CD14-positive monocyte (primary cell): ENCODE measurements at regions not wholly inside any gene's neighbourhood (a gene's known extent, or its start where the extent isn't known, plus 50 kb on each side); places are given as distances from the start of the nearest gene placed in this dataset.

Source experiments
- DNase-seq, 3 donors: peaks; one replicate each; pipeline ENCODE4 v3.0.0-alpha.2; 2011 to 2022
- H2AFZ ChIP-seq: 2 replicates; pipeline ENCODE4 v1.6.0; 2012; ENCODE audit warnings: mild to moderate bottlenecking, low read depth, low read length, inconsistent platforms; ENCODE audit not compliant: insufficient read depth, poor library complexity, severe bottlenecking
- H3K27ac ChIP-seq, 2 donors: 1 replicate in 1 of 2; 2 replicates in 1 of 2; pipeline ENCODE4 v1.5.1; 2012 to 2013; ENCODE audit warnings: low read length in 2 of 2, control low read depth in 1 of 2, inconsistent platforms in 1 of 2, low read depth in 1 of 2, mild to moderate bottlenecking in 1 of 2
- H3K27me3 ChIP-seq, 2 donors: one replicate each; pipeline versions ENCODE4 v1.6.0 to v1.6.1; 2011 to 2013; ENCODE audit warnings: low read length in 2 of 2; ENCODE audit not compliant: control insufficient read depth in 2 of 2, insufficient read depth in 2 of 2
- H3K36me3 ChIP-seq, 2 donors: replicated peaks in 1 of 2; 1 replicate in 1 of 2; 2 replicates in 1 of 2; pipeline versions ENCODE4 v1.5.1 to v1.6.1; 2012 to 2013; ENCODE audit warnings: low read length in 2 of 2, control low read depth in 1 of 2, inconsistent platforms in 1 of 2, mild to moderate bottlenecking in 1 of 2; ENCODE audit not compliant: insufficient read depth in 2 of 2, control insufficient read depth in 1 of 2
- H3K4me1 ChIP-seq, 2 donors: 1 replicate in 1 of 2; 2 replicates in 1 of 2; pipeline versions ENCODE4 v1.5.1 to v1.6.1; 2012 to 2013; ENCODE audit warnings: low read length in 2 of 2, control low read depth in 1 of 2, inconsistent platforms in 1 of 2, mild to moderate bottlenecking in 1 of 2, moderate library complexity in 1 of 2; ENCODE audit not compliant: insufficient read depth in 2 of 2, control insufficient read depth in 1 of 2
- H3K4me2 ChIP-seq: replicated peaks from 2 replicates; pipeline ENCODE3; 2012; ENCODE audit warnings: low read length, moderate library complexity, mild to moderate bottlenecking; ENCODE audit not compliant: poor library complexity, severe bottlenecking; ENCODE audit errors: extremely low read depth
- H3K4me3 ChIP-seq, 3 experiments: fragments of 200-600 bp in 1 of 3; sonication (generic) in 1 of 3; replicated peaks in 1 of 3; 1 replicate in 2 of 3; 2 replicates in 1 of 3; pipeline ENCODE4 v1.5.1; 2011 to 2013; ENCODE audit warnings: low read length in 3 of 3, mild to moderate bottlenecking in 3 of 3, control low read depth in 2 of 3, low read depth in 2 of 3, inconsistent platforms in 1 of 3, moderate library complexity in 1 of 3
- H3K79me2 ChIP-seq: 2 replicates; pipeline ENCODE4 v1.6.0; 2012; ENCODE audit warnings: mild to moderate bottlenecking, control low read depth, inconsistent platforms, low read length, moderate library complexity; ENCODE audit not compliant: insufficient read depth
- H3K9ac ChIP-seq: 2 replicates; pipeline ENCODE4 v1.6.0; 2017; ENCODE audit warnings: low read length, mild to moderate bottlenecking; ENCODE audit not compliant: insufficient read depth, poor library complexity, severe bottlenecking
- H3K9me3 ChIP-seq, 2 donors: replicated peaks in 1 of 2; 1 replicate in 1 of 2; 2 replicates in 1 of 2; pipeline versions ENCODE4 v1.5.1 to v1.6.1; 2012 to 2013; ENCODE audit warnings: low read length in 2 of 2, control low read depth in 1 of 2; ENCODE audit not compliant: control insufficient read depth in 1 of 2, insufficient read depth in 1 of 2
- H4K20me1 ChIP-seq: 2 replicates; pipeline ENCODE4 v1.6.0; 2012; ENCODE audit warnings: mild to moderate bottlenecking, low read length, control low read depth, moderate library complexity; ENCODE audit not compliant: insufficient read depth
- H3K27ac Mint-ChIP-seq, 7 donors: one replicate each; pipeline ENCODE4 v1.8.0; 2020; ENCODE audit warnings: mild to moderate bottlenecking in 7 of 7, mixed read lengths in 7 of 7, moderate library complexity in 6 of 7, inconsistent platforms in 2 of 7
- H3K27me3 Mint-ChIP-seq, 3 donors: one replicate each; pipeline ENCODE4 v1.8.0; 2021 to 2022; ENCODE audit warnings: low read depth in 3 of 3, mild to moderate bottlenecking in 3 of 3, mixed read lengths in 3 of 3, moderate library complexity in 3 of 3, inconsistent platforms in 1 of 3
- H3K36me3 Mint-ChIP-seq, 2 donors: one replicate each; pipeline ENCODE4 v1.8.0; 2020; ENCODE audit warnings: mixed read lengths in 2 of 2, inconsistent platforms in 1 of 2, mild to moderate bottlenecking in 1 of 2
- H3K4me1 Mint-ChIP-seq: one replicate; pipeline ENCODE4 v1.8.0; 2020; ENCODE audit warnings: mild to moderate bottlenecking, mixed read lengths
- H3K4me3 Mint-ChIP-seq, 2 donors: one replicate each; pipeline ENCODE4 v1.8.0; 2020; ENCODE audit warnings: mild to moderate bottlenecking in 2 of 2, mixed read lengths in 2 of 2, moderate library complexity in 1 of 2
- H3K9me3 Mint-ChIP-seq, 7 donors: one replicate each; pipeline ENCODE4 v1.8.0; 2020 to 2022; ENCODE audit warnings: mixed read lengths in 7 of 7, mild to moderate bottlenecking in 6 of 7, moderate library complexity in 6 of 7, inconsistent platforms in 2 of 7
- WGBS: methylation state at CpG from one replicate; pipeline ENCODE4 v1.1.5; 2013; ENCODE audit warnings: missing lambda C conversion rate; ENCODE audit not compliant: insufficient coverage; 5-methylcytosine and 5-hydroxymethylcytosine counted together
- intact Hi-C, 2 donors: fragments of 100-400 bp; cut with micrococcal nuclease; formaldehyde crosslinking; loops; one replicate each; pipeline versions ENCODE4 v1.15.0 to v1.15.1; 2023
- TF ChIP-seq, protein P1 (sequence below): fragments of 200-600 bp; IDR thresholded peaks from one replicate; pipeline ENCODE4 v1.8.0; 2022; ENCODE audit warnings: antibody characterized with exemption, mild to moderate bottlenecking

DNA sequence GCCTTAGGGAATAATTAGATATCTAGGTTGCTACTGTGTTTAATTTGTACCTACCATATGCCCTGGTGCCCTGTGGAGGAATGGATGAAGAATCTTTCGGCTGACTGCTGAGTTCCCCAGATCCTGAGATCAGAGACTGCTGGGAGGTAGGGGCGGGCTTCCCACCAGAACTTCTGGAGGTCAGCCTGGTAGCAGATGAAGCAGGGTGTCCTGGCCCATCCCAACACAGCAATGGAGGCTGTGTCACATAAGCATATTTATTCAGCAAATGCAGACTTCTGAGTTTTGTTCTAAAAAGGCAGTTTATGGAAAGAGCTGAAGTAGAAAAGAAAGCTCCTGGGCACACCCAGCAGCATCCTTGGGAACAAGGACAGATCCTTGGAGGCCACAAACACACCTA, 74.0 kb downstream of the KRTAP19-8 start:
- no peak overlapping the region for H3K4me3 Mint-ChIP-seq
- Histone ChIP-seq H3K9me3 (no peaks in the 10 kb centered on the region), H2AFZ (no peak overlapping the region), H3K4me3 (no peak overlapping the region), H3K27ac (no peak overlapping the region), H3K9ac (no peak overlapping the region), H3K27me3 (no peaks in the 10 kb centered on the region), H3K4me1 (no peaks in the 10 kb centered on the region), H3K79me2 (no peaks in the 10 kb centered on the region), H4K20me1 (no peaks in the 10 kb centered on the region), H3K4me2 (no peak overlapping the region), H3K36me3 (no peaks in the 10 kb centered on the region)
- no peak for DNase-seq
- WGBS = no CpG with 5 or more reads among the region's 2 CpGs
- H3K36me3 Mint-ChIP-seq = no peaks in the 10 kb centered on the region
- H3K9me3 Mint-ChIP-seq = peaks cover 0 to 4% (median 1%) of the 10 kb centered on the region in 7 donors
- TF ChIP-seq, protein P1, sequence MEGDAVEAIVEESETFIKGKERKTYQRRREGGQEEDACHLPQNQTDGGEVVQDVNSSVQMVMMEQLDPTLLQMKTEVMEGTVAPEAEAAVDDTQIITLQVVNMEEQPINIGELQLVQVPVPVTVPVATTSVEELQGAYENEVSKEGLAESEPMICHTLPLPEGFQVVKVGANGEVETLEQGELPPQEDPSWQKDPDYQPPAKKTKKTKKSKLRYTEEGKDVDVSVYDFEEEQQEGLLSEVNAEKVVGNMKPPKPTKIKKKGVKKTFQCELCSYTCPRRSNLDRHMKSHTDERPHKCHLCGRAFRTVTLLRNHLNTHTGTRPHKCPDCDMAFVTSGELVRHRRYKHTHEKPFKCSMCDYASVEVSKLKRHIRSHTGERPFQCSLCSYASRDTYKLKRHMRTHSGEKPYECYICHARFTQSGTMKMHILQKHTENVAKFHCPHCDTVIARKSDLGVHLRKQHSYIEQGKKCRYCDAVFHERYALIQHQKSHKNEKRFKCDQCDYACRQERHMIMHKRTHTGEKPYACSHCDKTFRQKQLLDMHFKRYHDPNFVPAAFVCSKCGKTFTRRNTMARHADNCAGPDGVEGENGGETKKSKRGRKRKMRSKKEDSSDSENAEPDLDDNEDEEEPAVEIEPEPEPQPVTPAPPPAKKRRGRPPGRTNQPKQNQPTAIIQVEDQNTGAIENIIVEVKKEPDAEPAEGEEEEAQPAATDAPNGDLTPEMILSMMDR = no peak
- intact Hi-C loops = loop anchor here in 1 of 2 donors (10.0 kb wide), 1 partner anchor 61 kb away; no protein-coding TSS in a partner anchor
- no peaks in the 10 kb centered on the region for H3K27me3 Mint-ChIP-seq
- no peak overlapping the region for H3K27ac Mint-ChIP-seq
- H3K4me1 Mint-ChIP-seq = no peaks in the 10 kb centered on the region

DNA sequence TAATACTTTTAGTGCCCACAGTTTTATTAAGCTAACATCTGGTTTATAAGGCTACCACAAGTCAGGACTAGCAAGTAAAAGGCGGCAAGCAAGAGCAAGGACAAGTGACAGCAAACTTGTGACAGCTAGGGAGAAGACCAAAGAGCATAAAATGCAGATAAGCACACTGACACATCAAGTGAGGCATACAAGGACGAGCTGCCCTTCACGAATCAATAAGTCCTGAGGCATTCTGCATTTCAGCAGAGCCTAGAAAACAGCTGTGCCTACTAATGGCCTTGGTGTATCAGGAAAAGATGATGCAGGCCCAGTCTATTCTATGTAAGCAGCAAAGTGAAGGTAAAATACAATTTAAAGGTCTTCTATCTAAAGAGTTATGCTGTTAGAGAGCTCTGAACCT, 74.8 kb downstream of the KRTAP19-8 start:
- H3K27me3 ChIP-seq = no peaks in the 10 kb centered on the region
- no peak for DNase-seq
- H3K79me2 ChIP-seq = no peaks in the 10 kb centered on the region
- no peaks in the 10 kb centered on the region for H3K27me3 Mint-ChIP-seq
- no peaks in the 10 kb centered on the region for H3K36me3 ChIP-seq
- intact Hi-C loops = loop anchor here in 1 of 2 donors (10.0 kb wide), 1 partner anchor 61 kb away; no protein-coding TSS in a partner anchor
- H4K20me1 ChIP-seq = no peaks in the 10 kb centered on the region
- H3K9ac ChIP-seq = no peak overlapping the region
- TF ChIP-seq, protein P1 = no peak
- no peak overlapping the region for H2AFZ ChIP-seq
- H3K9me3 ChIP-seq = no peaks in the 10 kb centered on the region
- no peak overlapping the region for H3K27ac ChIP-seq
- H3K4me3 ChIP-seq = no peak overlapping the region
- H3K27ac Mint-ChIP-seq = no peak overlapping the region
- no peaks in the 10 kb centered on the region for H3K4me1 ChIP-seq
- H3K4me1 Mint-ChIP-seq = no peaks in the 10 kb centered on the region
- 75% methylated on average over 2 of the region's 3 CpGs for WGBS
- H3K36me3 Mint-ChIP-seq = no peaks in the 10 kb centered on the region
- H3K4me3 Mint-ChIP-seq = no peak overlapping the region
- peaks cover 0 to 5% (median 2%) of the 10 kb centered on the region in 7 donors for H3K9me3 Mint-ChIP-seq
- H3K4me2 ChIP-seq = no peak overlapping the region
